ENCODE measurements at regions not wholly inside any gene's neighbourhood (a gene's known extent, or its start where the extent isn't known, plus 50 kb on each side); places are given as distances from the start of the nearest gene placed in this dataset.

GRCh38 chr7:97419898-97420297 lies 302.4 kb downstream of the SDHAF3 start:
- TF ChIP-seq POLR2A (IDR thresholded peaks at IDR 0.05) (no peak), CTCF (IDR thresholded peaks at IDR 0.05) (no peak)

All from Peyer's patch (tissue), 4 donors.